ENCODE measurements at regions not wholly inside any gene's neighbourhood (a gene's known extent, or its start where the extent isn't known, plus 50 kb on each side); places are given as distances from the start of the nearest gene placed in this dataset.
"Not testable (repeated sequence)": the region's sequence is repeated elsewhere in the genome, so short reads cannot be mapped to it uniquely, and the experiment has no call there.

DNA sequence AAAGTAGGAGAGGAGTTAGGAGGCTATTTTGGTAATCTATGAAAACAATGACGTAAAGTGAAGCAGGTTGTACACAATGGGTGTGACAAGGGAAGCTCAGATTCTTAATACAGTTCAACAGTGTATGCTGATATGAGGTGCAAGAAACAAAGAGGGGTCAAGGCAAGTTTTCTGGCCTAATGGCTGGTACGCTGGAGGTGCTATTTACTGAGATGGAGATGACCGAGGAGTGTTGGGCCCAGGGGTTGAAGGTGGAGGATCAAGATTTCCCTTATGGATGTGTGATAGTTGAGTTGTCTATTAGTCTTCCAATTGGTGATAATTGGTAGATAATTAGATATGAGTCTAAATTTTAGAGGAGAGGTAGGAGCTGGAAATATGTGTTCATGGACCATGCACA lies 194.0 kb downstream of the FOXD4L6 start:
- TF ChIP-seq, protein P1, sequence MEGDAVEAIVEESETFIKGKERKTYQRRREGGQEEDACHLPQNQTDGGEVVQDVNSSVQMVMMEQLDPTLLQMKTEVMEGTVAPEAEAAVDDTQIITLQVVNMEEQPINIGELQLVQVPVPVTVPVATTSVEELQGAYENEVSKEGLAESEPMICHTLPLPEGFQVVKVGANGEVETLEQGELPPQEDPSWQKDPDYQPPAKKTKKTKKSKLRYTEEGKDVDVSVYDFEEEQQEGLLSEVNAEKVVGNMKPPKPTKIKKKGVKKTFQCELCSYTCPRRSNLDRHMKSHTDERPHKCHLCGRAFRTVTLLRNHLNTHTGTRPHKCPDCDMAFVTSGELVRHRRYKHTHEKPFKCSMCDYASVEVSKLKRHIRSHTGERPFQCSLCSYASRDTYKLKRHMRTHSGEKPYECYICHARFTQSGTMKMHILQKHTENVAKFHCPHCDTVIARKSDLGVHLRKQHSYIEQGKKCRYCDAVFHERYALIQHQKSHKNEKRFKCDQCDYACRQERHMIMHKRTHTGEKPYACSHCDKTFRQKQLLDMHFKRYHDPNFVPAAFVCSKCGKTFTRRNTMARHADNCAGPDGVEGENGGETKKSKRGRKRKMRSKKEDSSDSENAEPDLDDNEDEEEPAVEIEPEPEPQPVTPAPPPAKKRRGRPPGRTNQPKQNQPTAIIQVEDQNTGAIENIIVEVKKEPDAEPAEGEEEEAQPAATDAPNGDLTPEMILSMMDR (conservative IDR thresholded peaks at IDR 0.05; ENCODE audit: low read length) = not testable (repeated sequence)
- not testable (repeated sequence) for TF ChIP-seq EZH2phosphoT487 (IDR thresholded peaks at IDR 0.05; ENCODE audit: borderline replicate concordance, low read depth, low read length)

All from OCI-LY7 (cell line).